Sigmoid colon (tissue), 6 donors: ENCODE measurements at regions not wholly inside any gene's neighbourhood (a gene's known extent, or its start where the extent isn't known, plus 50 kb on each side); places are given as distances from the start of the nearest gene placed in this dataset.
A peak's percentile ranks its signal among the peaks of the same experiment; 100 is the strongest.

ENCODE experiments used
- DNase-seq: peaks from one replicate; pipeline ENCODE4 v3.0.0-alpha.2; 2019
- H3K27ac ChIP-seq, 4 donors: fragments of 200-600 bp; sonication (generic); one replicate each; pipeline ENCODE4 v1.5.1; 2016 to 2019; ENCODE audit warnings: mild to moderate bottlenecking in 1 of 4
- H3K27me3 ChIP-seq, 3 donors: fragments of 200-600 bp; sonication (generic); one replicate each; pipeline ENCODE4 v1.5.1; 2019; ENCODE audit warnings: mild to moderate bottlenecking in 1 of 3
- H3K36me3 ChIP-seq, 4 donors: fragments of 200-600 bp; sonication (generic); one replicate each; pipeline ENCODE4 v1.5.1; 2016 to 2019
- H3K4me1 ChIP-seq, 4 donors: fragments of 200-600 bp; sonication (generic); one replicate each; pipeline ENCODE4 v1.5.1; 2017 to 2019
- H3K4me3 ChIP-seq, 4 donors: fragments of 200-600 bp; sonication (generic); one replicate each; pipeline ENCODE4 v1.5.1; 2017 to 2019; ENCODE audit warnings: mild to moderate bottlenecking in 2 of 4, moderate library complexity in 1 of 4
- H3K9me3 ChIP-seq, 4 donors: fragments of 200-600 bp in 3 of 4; sonication (generic) in 3 of 4; one replicate each; pipeline versions ENCODE4 v1.5.1 to v1.6.1; 2013 to 2019
- CTCF ChIP-seq, 4 experiments: fragments of 450-650 bp in 3 of 4; fragments of 200-600 bp in 1 of 4; IDR thresholded peaks; one replicate each; pipeline ENCODE4 v1.5.1; 2016 to 2019; ENCODE audit warnings: antibody characterized with exemption in 4 of 4, mild to moderate bottlenecking in 3 of 4, moderate library complexity in 2 of 4
- EP300 ChIP-seq, 4 donors: sonication (generic); formaldehyde crosslinking; IDR thresholded peaks; one replicate each; pipeline ENCODE4 v1.6.1; 2017; ENCODE audit warnings: antibody characterized with exemption in 4 of 4
- POLR2A ChIP-seq, 2 donors: fragments of 450-650 bp; IDR thresholded peaks; one replicate each; pipeline ENCODE4 v1.6.1; 2016; ENCODE audit warnings: antibody characterized with exemption in 2 of 2, mild to moderate bottlenecking in 2 of 2, moderate library complexity in 2 of 2
- POLR2AphosphoS5 ChIP-seq, 4 donors: sonication (generic); formaldehyde crosslinking; IDR thresholded peaks; one replicate each; pipeline ENCODE4 v1.6.1; 2017; ENCODE audit warnings: antibody characterized with exemption in 4 of 4
- WGBS, 2 donors: extraction: QIAGEN DNeasy Blood & Tissue Kit; methylation state at CpG; one replicate each; pipeline ENCODE4 v1.1.7; 2013; 5-methylcytosine and 5-hydroxymethylcytosine counted together
- intact Hi-C: fragments of 100-400 bp; cut with DNase I; formaldehyde crosslinking; loops from one replicate; pipeline ENCODE4 v1.15.1; 2023
- donor health status: healthy with polysubstance abuse.
- donor health status: healthy.

- intact Hi-C loops: no loop called here
- Histone ChIP-seq H3K27ac (peak overlapping the region in 1 of 4 donors; percentile 51), H3K27me3 (no peaks in the 10 kb centered on the region), H3K4me1 (no peaks in the 10 kb centered on the region), H3K4me3 (no peak overlapping the region), H3K36me3 (no peaks in the 10 kb centered on the region), H3K9me3 (no peaks in the 10 kb centered on the region)
- DNase-seq: no peak
- TF ChIP-seq EP300 (IDR thresholded peaks at IDR 0.05) (no peak), POLR2A (IDR thresholded peaks at IDR 0.05) (no peak)
These were observed 171.9 kb downstream of the TMA16 start for GRCh38 chr4:163666332-163666873.

- DNase-seq: no peak
- TF ChIP-seq POLR2AphosphoS5 (IDR thresholded peaks at IDR 0.05) (no peak), EP300 (IDR thresholded peaks at IDR 0.05) (no peak), POLR2A (IDR thresholded peaks at IDR 0.05) (no peak), CTCF (IDR thresholded peaks at IDR 0.05) (no peak)
- Histone ChIP-seq H3K27me3 (no peaks in the 10 kb centered on the region), H3K4me1 (no peaks in the 10 kb centered on the region), H3K36me3 (no peaks in the 10 kb centered on the region), H3K27ac (no peak overlapping the region), H3K4me3 (no peak overlapping the region), H3K9me3 (no peaks in the 10 kb centered on the region)
- intact Hi-C loops: no loop called here
- 66 to 86% methylated on average over 3 of the region's 3 CpGs for WGBS, 2 donors
These were observed 178.3 kb downstream of the TMA16 start for GRCh38 chr4:163672751-163673150.

- Histone ChIP-seq H3K36me3 (no peaks in the 10 kb centered on the region), H3K27me3 (no peaks in the 10 kb centered on the region), H3K9me3 (no peaks in the 10 kb centered on the region), H3K4me3 (no peak overlapping the region), H3K4me1 (no peaks in the 10 kb centered on the region), H3K27ac (no peak overlapping the region)
- intact Hi-C loops: no loop called here
- DNase-seq: no peak
- no peak for TF ChIP-seq POLR2A (IDR thresholded peaks at IDR 0.05)
- no peak for TF ChIP-seq CTCF (IDR thresholded peaks at IDR 0.05)
- no peak for TF ChIP-seq POLR2AphosphoS5 (IDR thresholded peaks at IDR 0.05)
- no peak for TF ChIP-seq EP300 (IDR thresholded peaks at IDR 0.05)
- WGBS, 2 donors: 33 to 41% methylated on average over 5 of the region's 5 CpGs
These were observed 179.6 kb downstream of the TMA16 start for GRCh38 chr4:163673848-163674697.

- Histone ChIP-seq H3K27me3 (no peaks in the 10 kb centered on the region), H3K36me3 (no peaks in the 10 kb centered on the region), H3K27ac (no peak overlapping the region), H3K9me3 (no peaks in the 10 kb centered on the region), H3K4me3 (no peak overlapping the region), H3K4me1 (no peaks in the 10 kb centered on the region)
- no peak for TF ChIP-seq CTCF (IDR thresholded peaks at IDR 0.05)
- no peak for TF ChIP-seq POLR2A (IDR thresholded peaks at IDR 0.05)
- TF ChIP-seq POLR2AphosphoS5 (IDR thresholded peaks at IDR 0.05): no peak
- TF ChIP-seq EP300 (IDR thresholded peaks at IDR 0.05): no peak
- DNase-seq: no peak
- WGBS, 2 donors: 41 to 66% methylated on average over 5 of the region's 5 CpGs
- intact Hi-C loops: no loop called here
These were observed 184.7 kb downstream of the TMA16 start for GRCh38 chr4:163679189-163679588.

- TF ChIP-seq POLR2A (IDR thresholded peaks at IDR 0.05): no peak
- no peak for TF ChIP-seq CTCF (IDR thresholded peaks at IDR 0.05)
- TF ChIP-seq EP300 (IDR thresholded peaks at IDR 0.05): no peak
- no peak for TF ChIP-seq POLR2AphosphoS5 (IDR thresholded peaks at IDR 0.05)
- H3K27me3 ChIP-seq: no peaks in the 10 kb centered on the region
- intact Hi-C loops: no loop called here
- H3K4me1 ChIP-seq: no peaks in the 10 kb centered on the region
- no peaks in the 10 kb centered on the region for H3K36me3 ChIP-seq
- H3K9me3 ChIP-seq: no peaks in the 10 kb centered on the region
- no peak for DNase-seq
- no peak overlapping the region for H3K4me3 ChIP-seq
- no peak overlapping the region for H3K27ac ChIP-seq
- WGBS, 2 donors: 47 to 67% methylated on average over 1 of the region's 1 CpG
These were observed 186.1 kb downstream of the TMA16 start for GRCh38 chr4:163680386-163681098.
